OCI-LY1 (cell line): ENCODE measurements at regions not wholly inside any gene's neighbourhood (a gene's known extent, or its start where the extent isn't known, plus 50 kb on each side); places are given as distances from the start of the nearest gene placed in this dataset.

Experiments
- H2AFZ ChIP-seq: fragments of 200-600 bp; sonication (generic), shearing (Covaris generic); 2 replicates; pipeline ENCODE4 v1.6.0; 2014; ENCODE audit warnings: antibody characterized with exemption, mild to moderate bottlenecking, low read length
- H3F3A ChIP-seq: fragments of 200-600 bp; sonication (generic), shearing (Covaris generic); 2 replicates; pipeline ENCODE4 v1.6.0; 2014; ENCODE audit warnings: mild to moderate bottlenecking, antibody characterized with exemption, low read length, moderate library complexity; ENCODE audit not compliant: insufficient read depth
- H3K27ac ChIP-seq: fragments of 200-600 bp; sonication (generic); 2 replicates; pipeline ENCODE4 v1.5.1; 2014; ENCODE audit warnings: low read length, mixed run types, mild to moderate bottlenecking, low read depth; ENCODE audit not compliant: poor library complexity, severe bottlenecking
- H3K27me3 ChIP-seq: fragments of 200-600 bp; sonication (generic); 2 replicates; pipeline ENCODE4 v1.6.0; 2014; ENCODE audit warnings: antibody characterized with exemption, mild to moderate bottlenecking, low read length, moderate library complexity; ENCODE audit not compliant: insufficient read depth
- H3K36me3 ChIP-seq: fragments of 200-600 bp; sonication (generic); 2 replicates; pipeline ENCODE4 v1.6.1; 2014; ENCODE audit warnings: mild to moderate bottlenecking, antibody characterized with exemption, low read length, moderate library complexity, mixed read lengths; ENCODE audit not compliant: insufficient read depth
- H3K4me1 ChIP-seq: fragments of 200-600 bp; sonication (generic); 2 replicates; pipeline ENCODE4 v1.5.1; 2014; ENCODE audit warnings: mild to moderate bottlenecking, low read length, moderate library complexity; ENCODE audit not compliant: insufficient read depth, severe bottlenecking
- H3K4me2 ChIP-seq: fragments of 200-600 bp; sonication (generic), shearing (Covaris generic); 2 replicates; pipeline ENCODE4 v1.6.1; 2014; ENCODE audit warnings: low read length
- H3K4me3 ChIP-seq: fragments of 200-600 bp; sonication (generic); 2 replicates; pipeline ENCODE4 v1.5.1; 2014; ENCODE audit warnings: low read length, low read depth, mild to moderate bottlenecking, mixed read lengths; ENCODE audit not compliant: poor library complexity, severe bottlenecking
- H3K79me2 ChIP-seq: fragments of 200-600 bp; shearing (Covaris generic); 2 replicates; pipeline ENCODE4 v1.6.1; 2016; ENCODE audit warnings: mixed run types, low read length, mixed read lengths; ENCODE audit not compliant: insufficient read depth
- H3K9ac ChIP-seq: fragments of 200-600 bp; sonication (generic), shearing (Covaris generic); 2 replicates; pipeline ENCODE4 v1.6.1; 2014; ENCODE audit warnings: mild to moderate bottlenecking, low read length, mixed read lengths
- H3K9me2 ChIP-seq: fragments of 200-600 bp; sonication (generic), shearing (Covaris generic); 2 replicates; pipeline ENCODE4 v1.6.1; 2014; ENCODE audit warnings: low read depth, mild to moderate bottlenecking, low read length, mixed read lengths
- H3K9me3 ChIP-seq: fragments of 200-600 bp; shearing (Covaris generic); 2 replicates; pipeline ENCODE4 v1.6.1; 2014; ENCODE audit warnings: low read length, mixed read lengths
- H4K20me1 ChIP-seq: fragments of 200-600 bp; sonication (generic), shearing (Covaris generic); 2 replicates; pipeline ENCODE4 v1.6.0; 2016; ENCODE audit warnings: mild to moderate bottlenecking, low read length; ENCODE audit not compliant: insufficient read depth
- EZH2 ChIP-seq: fragments of 200-600 bp; sonication (generic), shearing (Covaris generic); IDR thresholded peaks from 2 replicates; pipeline ENCODE4 v1.8.0; 2017; ENCODE audit warnings: borderline replicate concordance, mixed run types, mild to moderate bottlenecking, antibody characterized with exemption, low read length, moderate library complexity, mixed read lengths
- TF ChIP-seq, protein P1 (sequence below): fragments of 200-600 bp; sonication (generic), shearing (Covaris generic); IDR thresholded peaks from 2 replicates; pipeline ENCODE4 v1.5.1; 2017; ENCODE audit warnings: mild to moderate bottlenecking, antibody characterized with exemption, low read length, moderate library complexity, mixed read lengths

DNA sequence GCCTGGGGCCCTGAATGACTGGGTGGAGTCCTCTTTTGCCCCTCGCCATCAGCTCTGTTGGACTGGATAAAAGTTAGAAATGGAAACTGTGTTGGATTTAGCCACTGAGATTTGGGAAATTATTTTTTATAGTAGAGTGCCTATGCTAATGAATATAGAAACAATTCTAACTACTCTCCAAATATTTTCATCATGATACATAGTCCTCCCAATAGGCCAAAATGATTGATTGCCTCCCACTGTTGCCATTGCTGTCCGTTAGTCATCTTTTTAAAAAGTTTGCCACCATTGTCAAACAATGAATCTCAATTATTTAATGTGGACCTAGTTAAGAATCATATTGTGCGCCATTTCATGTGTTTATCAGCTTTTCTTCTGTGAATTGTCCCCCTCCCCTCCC lies 417.0 kb downstream of the GALR1 start:
- H3K36me3 ChIP-seq: no peaks in the 10 kb centered on the region
- no peaks in the 10 kb centered on the region for H3K27me3 ChIP-seq
- H3K27ac ChIP-seq: no peak overlapping the region
- TF ChIP-seq, protein P1, sequence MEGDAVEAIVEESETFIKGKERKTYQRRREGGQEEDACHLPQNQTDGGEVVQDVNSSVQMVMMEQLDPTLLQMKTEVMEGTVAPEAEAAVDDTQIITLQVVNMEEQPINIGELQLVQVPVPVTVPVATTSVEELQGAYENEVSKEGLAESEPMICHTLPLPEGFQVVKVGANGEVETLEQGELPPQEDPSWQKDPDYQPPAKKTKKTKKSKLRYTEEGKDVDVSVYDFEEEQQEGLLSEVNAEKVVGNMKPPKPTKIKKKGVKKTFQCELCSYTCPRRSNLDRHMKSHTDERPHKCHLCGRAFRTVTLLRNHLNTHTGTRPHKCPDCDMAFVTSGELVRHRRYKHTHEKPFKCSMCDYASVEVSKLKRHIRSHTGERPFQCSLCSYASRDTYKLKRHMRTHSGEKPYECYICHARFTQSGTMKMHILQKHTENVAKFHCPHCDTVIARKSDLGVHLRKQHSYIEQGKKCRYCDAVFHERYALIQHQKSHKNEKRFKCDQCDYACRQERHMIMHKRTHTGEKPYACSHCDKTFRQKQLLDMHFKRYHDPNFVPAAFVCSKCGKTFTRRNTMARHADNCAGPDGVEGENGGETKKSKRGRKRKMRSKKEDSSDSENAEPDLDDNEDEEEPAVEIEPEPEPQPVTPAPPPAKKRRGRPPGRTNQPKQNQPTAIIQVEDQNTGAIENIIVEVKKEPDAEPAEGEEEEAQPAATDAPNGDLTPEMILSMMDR: no peak
- TF ChIP-seq EZH2: no peak
- no peak overlapping the region for H3K9ac ChIP-seq
- H3K4me2 ChIP-seq: no peak overlapping the region
- H3K4me1 ChIP-seq: no peaks in the 10 kb centered on the region
- no peaks in the 10 kb centered on the region for H4K20me1 ChIP-seq
- no peaks in the 10 kb centered on the region for H3F3A ChIP-seq
- no peak overlapping the region for H3K4me3 ChIP-seq
- no peaks in the 10 kb centered on the region for H3K9me3 ChIP-seq
- no peaks in the 10 kb centered on the region for H3K9me2 ChIP-seq
- H2AFZ ChIP-seq: no peak overlapping the region
- no peaks in the 10 kb centered on the region for H3K79me2 ChIP-seq

DNA sequence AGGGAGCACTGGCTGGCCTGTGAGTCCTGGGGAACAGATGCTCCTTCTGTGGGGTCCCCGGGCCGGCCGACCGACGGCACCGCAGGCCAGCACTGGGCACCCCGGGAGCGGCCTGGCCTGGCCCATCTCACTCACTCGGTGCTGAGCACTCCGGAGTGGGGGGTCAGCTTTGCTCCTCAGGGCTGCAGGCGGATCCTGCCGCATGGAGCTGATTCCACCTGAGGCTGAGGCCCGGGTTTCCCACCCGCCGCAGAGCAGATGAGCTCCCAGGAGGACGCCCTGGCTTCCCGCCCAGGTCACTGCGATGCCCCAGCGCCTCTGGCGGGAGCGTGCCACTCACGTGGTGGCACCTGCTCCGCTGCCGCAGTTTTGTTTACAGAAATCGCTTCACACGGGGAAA lies 418.6 kb downstream of the GALR1 start:
- H3K4me3 ChIP-seq: no peak overlapping the region
- H4K20me1 ChIP-seq: no peaks in the 10 kb centered on the region
- H3K36me3 ChIP-seq: no peaks in the 10 kb centered on the region
- no peaks in the 10 kb centered on the region for H3F3A ChIP-seq
- no peak for TF ChIP-seq EZH2
- TF ChIP-seq, protein P1: no peak
- no peaks in the 10 kb centered on the region for H3K27me3 ChIP-seq
- H3K79me2 ChIP-seq: no peaks in the 10 kb centered on the region
- no peak overlapping the region for H2AFZ ChIP-seq
- no peak overlapping the region for H3K27ac ChIP-seq
- no peak overlapping the region for H3K4me2 ChIP-seq
- no peaks in the 10 kb centered on the region for H3K4me1 ChIP-seq
- H3K9me3 ChIP-seq: no peaks in the 10 kb centered on the region
- no peak overlapping the region for H3K9ac ChIP-seq
- no peaks in the 10 kb centered on the region for H3K9me2 ChIP-seq

DNA sequence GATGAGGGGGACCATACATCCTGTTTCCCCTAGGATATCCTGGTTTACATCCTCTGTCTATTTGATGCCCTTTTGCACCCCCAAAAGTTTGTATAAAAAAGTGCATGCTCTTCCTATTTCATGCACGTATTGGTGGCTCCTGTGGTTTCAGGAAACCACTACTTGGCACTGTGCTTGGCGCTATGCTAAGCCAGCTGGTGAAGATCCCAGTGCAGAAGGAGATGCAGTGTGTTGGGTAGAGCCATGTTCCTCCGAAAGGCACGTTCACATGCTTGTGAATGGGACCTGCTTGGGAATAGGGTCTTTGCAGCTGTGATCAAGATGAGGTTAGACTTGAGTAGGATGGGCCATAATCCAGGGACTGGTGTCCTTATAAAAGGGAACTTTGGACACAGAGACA lies 419.7 kb downstream of the GALR1 start:
- H3F3A ChIP-seq: no peaks in the 10 kb centered on the region
- H3K79me2 ChIP-seq: no peaks in the 10 kb centered on the region
- H3K4me3 ChIP-seq: no peak overlapping the region
- TF ChIP-seq, protein P1: no peak
- no peak for TF ChIP-seq EZH2
- H4K20me1 ChIP-seq: no peaks in the 10 kb centered on the region
- H3K4me2 ChIP-seq: no peak overlapping the region
- H3K36me3 ChIP-seq: no peaks in the 10 kb centered on the region
- no peak overlapping the region for H2AFZ ChIP-seq
- no peak overlapping the region for H3K27ac ChIP-seq
- no peaks in the 10 kb centered on the region for H3K27me3 ChIP-seq
- H3K9ac ChIP-seq: no peak overlapping the region
- H3K4me1 ChIP-seq: no peaks in the 10 kb centered on the region
- H3K9me2 ChIP-seq: no peaks in the 10 kb centered on the region
- no peaks in the 10 kb centered on the region for H3K9me3 ChIP-seq
